Tibial nerve (tissue), 4 donors: ENCODE measurements at regions not wholly inside any gene's neighbourhood (a gene's known extent, or its start where the extent isn't known, plus 50 kb on each side); places are given as distances from the start of the nearest gene placed in this dataset.

Experiments
- DNase-seq, 2 donors: peaks; one replicate each; pipeline ENCODE4 v3.0.0-alpha.2; 2019; ENCODE audit warnings: low spot score in 2 of 2
- H3K27ac ChIP-seq, 4 donors: fragments of 200-600 bp; sonication (generic) in 3 of 4; one replicate each; pipeline ENCODE4 v1.5.1; 2017 to 2019; ENCODE audit warnings: mild to moderate bottlenecking in 1 of 4
- H3K27me3 ChIP-seq, 2 donors: fragments of 200-600 bp; sonication (generic) in 1 of 2; one replicate each; pipeline versions ENCODE4 v1.5.1 to v1.6.0; 2017 to 2019
- H3K36me3 ChIP-seq, 3 donors: fragments of 200-600 bp; sonication (generic); one replicate each; pipeline ENCODE4 v1.5.1; 2018 to 2019
- H3K4me1 ChIP-seq, 4 donors: fragments of 200-600 bp; sonication (generic) in 3 of 4; one replicate each; pipeline ENCODE4 v1.5.1; 2017 to 2019
- H3K4me3 ChIP-seq, 4 donors: fragments of 200-600 bp; sonication (generic) in 3 of 4; one replicate each; pipeline ENCODE4 v1.5.1; 2017 to 2019; ENCODE audit warnings: mild to moderate bottlenecking in 1 of 4, moderate library complexity in 1 of 4
- H3K9me3 ChIP-seq, 4 donors: fragments of 200-600 bp; sonication (generic) in 3 of 4; one replicate each; pipeline ENCODE4 v1.5.1; 2017 to 2019
- CTCF ChIP-seq, 5 experiments: fragments of 200-600 bp in 3 of 5; fragments of 450-650 bp in 2 of 5; sonication (generic) in 3 of 5; IDR thresholded peaks; one replicate each; pipeline ENCODE4 v1.5.1; 2016 to 2019; ENCODE audit warnings: antibody characterized with exemption in 5 of 5, mild to moderate bottlenecking in 3 of 5, moderate library complexity in 2 of 5
- EP300 ChIP-seq, 2 donors: sonication (generic); formaldehyde crosslinking; IDR thresholded peaks; one replicate each; pipeline ENCODE4 v1.6.1; 2017; ENCODE audit warnings: antibody characterized with exemption in 2 of 2, mild to moderate bottlenecking in 1 of 2
- POLR2A ChIP-seq, 2 donors: fragments of 450-650 bp; IDR thresholded peaks; one replicate each; pipeline ENCODE4 v1.6.1; 2017; ENCODE audit warnings: antibody characterized with exemption in 2 of 2, mild to moderate bottlenecking in 2 of 2, moderate library complexity in 2 of 2
- WGBS, 2 donors: methylation state at CpG; one replicate each; pipeline ENCODE4 v1.1.5; 2018; 5-methylcytosine and 5-hydroxymethylcytosine counted together

GRCh38 chr21:38614558-38614957 lies 116.3 kb upstream of the ERG start:
- WGBS, 2 donors, result 90 to 94% methylated on average over 5 of the region's 5 CpGs
- H3K36me3 ChIP-seq, result no peaks in the 10 kb centered on the region
- no peak overlapping the region for H3K27ac ChIP-seq
- no peaks in the 10 kb centered on the region for H3K9me3 ChIP-seq
- H3K4me3 ChIP-seq, result no peak overlapping the region
- no peaks in the 10 kb centered on the region for H3K27me3 ChIP-seq
- no peaks in the 10 kb centered on the region for H3K4me1 ChIP-seq
- TF ChIP-seq CTCF (IDR thresholded peaks at IDR 0.05), result no peak
- no peak for TF ChIP-seq EP300 (IDR thresholded peaks at IDR 0.05)
- no peak for TF ChIP-seq POLR2A (IDR thresholded peaks at IDR 0.05)
- no peak for DNase-seq

GRCh38 chr21:38619480-38619879 lies 121.2 kb upstream of the ERG start:
- 70 to 77% methylated on average over 2 of the region's 2 CpGs for WGBS, 2 donors
- no peaks in the 10 kb centered on the region for H3K36me3 ChIP-seq
- H3K27ac ChIP-seq, result no peak overlapping the region
- no peaks in the 10 kb centered on the region for H3K4me1 ChIP-seq
- H3K9me3 ChIP-seq, result no peaks in the 10 kb centered on the region
- no peak overlapping the region for H3K4me3 ChIP-seq
- DNase-seq, result no peak
- H3K27me3 ChIP-seq, result no peaks in the 10 kb centered on the region
- TF ChIP-seq POLR2A (IDR thresholded peaks at IDR 0.05), result no peak
- TF ChIP-seq CTCF (IDR thresholded peaks at IDR 0.05), result no peak
- TF ChIP-seq EP300 (IDR thresholded peaks at IDR 0.05), result no peak

- H3K4me1 ChIP-seq, result no peaks in the 10 kb centered on the region
- no peaks in the 10 kb centered on the region for H3K36me3 ChIP-seq
- H3K27ac ChIP-seq, result no peak overlapping the region
- H3K4me3 ChIP-seq, result no peak overlapping the region
- H3K9me3 ChIP-seq, result no peaks in the 10 kb centered on the region
- TF ChIP-seq EP300 (IDR thresholded peaks at IDR 0.05) (no peak), CTCF (IDR thresholded peaks at IDR 0.05) (no peak), POLR2A (IDR thresholded peaks at IDR 0.05) (no peak)
- peak in 1 of 2 donors; percentile 17 for DNase-seq
- 46 to 50% methylated on average over 9 of the region's 9 CpGs for WGBS, 2 donors
- no peaks in the 10 kb centered on the region for H3K27me3 ChIP-seq
Measured at GRCh38 chr21:38619992-38620479, 121.8 kb upstream of the ERG start.

GRCh38 chr21:38621132-38621531 lies 122.9 kb upstream of the ERG start:
- no peak for DNase-seq
- no peak overlapping the region for H3K27ac ChIP-seq
- H3K9me3 ChIP-seq, result no peaks in the 10 kb centered on the region
- no peaks in the 10 kb centered on the region for H3K27me3 ChIP-seq
- H3K4me1 ChIP-seq, result no peaks in the 10 kb centered on the region
- 92% methylated on average over 3 of the region's 3 CpGs for WGBS, 2 donors
- H3K36me3 ChIP-seq, result no peaks in the 10 kb centered on the region
- no peak for TF ChIP-seq EP300 (IDR thresholded peaks at IDR 0.05)
- no peak for TF ChIP-seq CTCF (IDR thresholded peaks at IDR 0.05)
- TF ChIP-seq POLR2A (IDR thresholded peaks at IDR 0.05), result no peak
- H3K4me3 ChIP-seq, result no peak overlapping the region

- H3K9me3 ChIP-seq, result no peaks in the 10 kb centered on the region
- TF ChIP-seq EP300 (IDR thresholded peaks at IDR 0.05), result no peak
- TF ChIP-seq CTCF (IDR thresholded peaks at IDR 0.05), result no peak
- TF ChIP-seq POLR2A (IDR thresholded peaks at IDR 0.05), result no peak
- H3K27ac ChIP-seq, result no peak overlapping the region
- WGBS, 2 donors, result 89 to 90% methylated on average over 12 of the region's 12 CpGs
- no peak overlapping the region for H3K4me3 ChIP-seq
- no peak for DNase-seq
- no peaks in the 10 kb centered on the region for H3K27me3 ChIP-seq
- no peaks in the 10 kb centered on the region for H3K4me1 ChIP-seq
- no peaks in the 10 kb centered on the region for H3K36me3 ChIP-seq
Measured at GRCh38 chr21:38622081-38622826, 124.0 kb upstream of the ERG start.
